ENCODE measurements at regions not wholly inside any gene's neighbourhood (a gene's known extent, or its start where the extent isn't known, plus 50 kb on each side); places are given as distances from the start of the nearest gene placed in this dataset.

DNA sequence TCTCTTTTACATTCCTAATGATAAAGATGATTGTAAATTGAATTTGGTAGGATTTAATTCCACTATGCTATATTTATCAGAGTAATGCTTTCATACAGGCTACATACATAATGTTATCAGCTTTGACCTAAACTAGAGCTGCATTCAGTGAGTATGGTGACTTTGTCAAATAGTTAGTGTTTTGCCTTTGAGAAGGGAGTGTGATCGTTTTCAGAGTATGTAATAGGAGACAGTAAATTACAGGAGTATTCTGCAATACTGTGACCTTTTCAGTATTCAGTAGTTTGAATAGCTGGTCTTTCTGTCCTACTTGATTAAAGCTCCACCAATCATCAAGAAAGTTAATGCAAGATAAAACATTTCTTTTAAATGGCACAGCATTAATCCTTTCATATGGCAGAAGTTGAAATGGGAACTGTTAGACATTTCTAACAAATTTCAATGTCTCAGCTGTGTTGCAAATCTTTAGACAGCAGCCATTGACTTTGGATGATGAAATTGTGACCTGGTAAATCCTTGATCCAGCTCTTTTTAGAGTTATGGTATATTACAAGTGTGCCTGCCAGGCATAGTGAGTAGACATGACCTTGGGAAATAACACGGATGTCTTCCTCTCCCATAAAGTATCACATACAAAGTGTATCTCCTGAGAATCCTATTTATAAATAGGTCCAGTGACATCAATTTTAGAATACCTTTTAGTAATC, 455.3 kb downstream of the KCTD8 start:
- H3K4me3 ChIP-seq (ENCODE audit: low read depth, low read length) = no peak overlapping the region
- no peak for TF ChIP-seq CTCF (IDR thresholded peaks at IDR 0.05; ENCODE audit: low read depth, low read length, missing control alignments)
- in situ Hi-C loops (cut with HindIII; ENCODE audit: low sequenced_read_pairs) = no loop called here
- DNase-seq (ENCODE audit: low read depth) = no peak

GRCh38 chr4:43999669-44000068, 448.9 kb downstream of the KCTD8 start:
- H3K4me3 ChIP-seq (ENCODE audit: low read depth, low read length) = no peak overlapping the region
- DNase-seq (ENCODE audit: low read depth) = no peak
- in situ Hi-C loops (cut with HindIII; ENCODE audit: low sequenced_read_pairs) = no loop called here
- TF ChIP-seq CTCF (IDR thresholded peaks at IDR 0.05; ENCODE audit: low read depth, low read length, missing control alignments) = no peak

GRCh38 chr4:44002368-44002767, 446.2 kb downstream of the KCTD8 start:
- no peak for DNase-seq (ENCODE audit: low read depth)
- no peak for TF ChIP-seq CTCF (IDR thresholded peaks at IDR 0.05; ENCODE audit: low read depth, low read length, missing control alignments)
- H3K4me3 ChIP-seq (ENCODE audit: low read depth, low read length) = no peak overlapping the region
- in situ Hi-C loops (cut with HindIII; ENCODE audit: low sequenced_read_pairs) = no loop called here

DNA sequence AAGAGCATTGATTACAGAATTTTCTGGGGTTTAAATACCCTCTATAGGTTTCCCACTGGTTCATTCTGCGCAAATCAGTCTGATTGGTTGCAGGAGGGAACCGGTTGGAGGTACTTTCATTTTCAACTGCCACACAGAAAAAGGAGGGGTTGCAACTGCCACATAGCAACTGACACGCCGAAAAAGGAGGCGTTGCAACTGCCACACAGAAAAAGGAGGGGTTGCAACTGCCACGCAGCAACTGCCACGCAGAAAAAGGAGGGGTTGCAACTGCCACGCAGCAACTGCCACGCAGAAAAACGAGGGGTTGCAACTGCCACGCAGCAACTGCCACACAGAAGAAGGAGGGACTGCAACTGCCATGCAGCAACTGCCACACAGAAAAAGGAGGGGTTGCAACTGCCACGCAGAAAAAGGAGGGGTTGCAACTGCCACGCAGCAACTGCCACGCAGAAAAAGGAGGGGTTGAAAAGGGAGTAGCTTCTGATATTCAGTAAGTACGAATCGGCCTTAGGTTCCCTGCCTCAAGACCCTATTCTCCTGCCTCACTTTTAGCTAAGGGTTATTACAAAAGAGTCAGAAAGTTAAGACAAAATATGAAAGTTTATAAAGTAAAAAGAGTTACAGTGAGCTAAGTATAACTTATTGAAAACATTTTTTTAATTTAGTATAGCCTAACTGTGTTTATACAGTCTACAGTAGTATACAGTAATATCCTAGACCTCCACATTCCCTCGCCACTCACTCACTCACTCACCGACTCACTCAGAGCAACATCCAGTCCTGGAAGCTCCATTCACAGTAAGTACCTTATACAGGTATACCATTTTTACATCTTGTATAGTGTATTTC, 431.8 kb downstream of the KCTD8 start:
- no peak for DNase-seq (ENCODE audit: low read depth)
- TF ChIP-seq CTCF (IDR thresholded peaks at IDR 0.05; ENCODE audit: low read depth, low read length, missing control alignments) = no peak
- in situ Hi-C loops (cut with HindIII; ENCODE audit: low sequenced_read_pairs) = no loop called here
- no peak overlapping the region for H3K4me3 ChIP-seq (ENCODE audit: low read depth, low read length)

DNA sequence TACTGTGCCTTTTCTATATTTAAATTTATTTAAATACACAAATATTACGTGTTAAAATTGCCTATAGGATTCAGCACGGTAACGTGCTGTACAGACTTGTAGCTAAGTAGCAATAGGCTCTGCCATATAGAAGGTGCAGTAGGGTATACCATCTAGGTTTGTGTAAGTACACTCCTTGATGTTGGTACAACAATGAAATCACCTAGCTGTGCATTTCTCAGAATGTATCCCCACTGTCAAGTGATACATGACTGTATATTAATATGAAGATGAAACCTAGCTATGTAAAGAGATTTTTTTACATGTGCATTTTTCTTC, 431.2 kb downstream of the KCTD8 start:
- in situ Hi-C loops (cut with HindIII; ENCODE audit: low sequenced_read_pairs) = no loop called here
- TF ChIP-seq CTCF (IDR thresholded peaks at IDR 0.05; ENCODE audit: low read depth, low read length, missing control alignments) = no peak
- no peak for DNase-seq (ENCODE audit: low read depth)
- H3K4me3 ChIP-seq (ENCODE audit: low read depth, low read length) = no peak overlapping the region

DNA sequence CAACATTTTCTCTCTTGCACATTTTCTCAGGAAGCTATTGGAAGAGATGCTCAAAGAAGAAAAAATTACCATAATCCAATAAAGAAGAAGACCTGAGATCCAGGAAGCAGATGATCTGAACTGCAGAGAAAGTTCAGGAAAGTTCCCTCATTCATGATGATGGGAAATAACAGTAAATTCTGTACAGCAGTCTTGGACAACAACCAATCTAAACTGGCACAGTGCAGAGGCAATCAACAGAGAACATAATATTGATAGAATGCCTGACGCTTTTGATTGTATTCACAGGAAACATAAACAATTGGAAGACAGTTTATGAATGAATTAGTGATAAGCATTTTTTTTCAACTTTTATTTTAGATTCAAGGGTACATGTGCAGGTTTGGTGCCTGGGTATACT, 428.9 kb downstream of the KCTD8 start:
- DNase-seq (ENCODE audit: low read depth) = no peak
- H3K4me3 ChIP-seq (ENCODE audit: low read depth, low read length) = no peak overlapping the region
- no peak for TF ChIP-seq CTCF (IDR thresholded peaks at IDR 0.05; ENCODE audit: low read depth, low read length, missing control alignments)
- in situ Hi-C loops (cut with HindIII; ENCODE audit: low sequenced_read_pairs) = no loop called here
